ENCODE measurements at regions not wholly inside any gene's neighbourhood (a gene's known extent, or its start where the extent isn't known, plus 50 kb on each side); places are given as distances from the start of the nearest gene placed in this dataset.

DNA sequence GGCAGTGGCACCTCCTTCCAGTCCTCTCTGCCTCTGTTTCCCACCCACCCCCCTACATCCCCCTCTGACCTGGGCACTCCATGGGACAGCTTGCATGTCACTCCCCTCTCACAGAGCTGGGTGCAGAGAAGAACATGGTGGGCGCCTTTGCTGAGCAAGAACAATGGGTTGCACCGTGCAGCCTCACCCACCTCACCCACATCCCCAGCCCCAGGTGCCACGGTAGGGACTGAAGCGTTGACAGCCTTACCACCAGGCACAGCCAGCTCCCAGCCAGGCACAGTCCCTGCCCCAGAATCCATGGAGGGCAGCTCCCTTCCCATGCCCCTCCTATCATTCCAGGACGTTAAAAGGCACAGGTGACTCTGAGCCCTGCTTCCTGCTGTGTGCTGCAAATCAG is 93.1 kb upstream of the VSTM2B start:
- Histone ChIP-seq H3K4me1 (ENCODE audit: insufficient read depth, low read length) (no peaks in the 10 kb centered on the region), H3K36me3 (ENCODE audit: insufficient read depth, low read length) (no peaks in the 10 kb centered on the region), H3K27me3 (ENCODE audit: insufficient read depth, low read length) (no peaks in the 10 kb centered on the region), H2AFZ (ENCODE audit: low read length) (no peak overlapping the region), H3K4me3 (ENCODE audit: insufficient read depth, low read length) (no peak overlapping the region), H4K20me1 (ENCODE audit: insufficient read depth, low read length) (no peaks in the 10 kb centered on the region), H3K9me3 (ENCODE audit: low read depth, low read length) (no peaks in the 10 kb centered on the region), H3K27ac (ENCODE audit: low read depth, low read length) (no peak overlapping the region), H3K4me2 (ENCODE audit: insufficient read depth, low read length) (no peak overlapping the region), H3K79me2 (ENCODE audit: insufficient read depth, low read length) (no peaks in the 10 kb centered on the region)
- no peak for DNase-seq (ENCODE audit: insufficient read length, low spot score, missing footprints)
- TF ChIP-seq CTCF (IDR thresholded peaks at IDR 0.05; ENCODE audit: extremely low read depth, low read depth, low read length), result no peak

- Histone ChIP-seq H3K4me3 (ENCODE audit: insufficient read depth, low read length) (no peak overlapping the region), H4K20me1 (ENCODE audit: insufficient read depth, low read length) (no peaks in the 10 kb centered on the region), H3K4me1 (ENCODE audit: insufficient read depth, low read length) (no peaks in the 10 kb centered on the region), H3K4me2 (ENCODE audit: insufficient read depth, low read length) (no peak overlapping the region), H3K36me3 (ENCODE audit: insufficient read depth, low read length) (no peaks in the 10 kb centered on the region), H3K79me2 (ENCODE audit: insufficient read depth, low read length) (no peaks in the 10 kb centered on the region), H2AFZ (ENCODE audit: low read length) (no peak overlapping the region), H3K9me3 (ENCODE audit: low read depth, low read length) (no peaks in the 10 kb centered on the region), H3K27me3 (ENCODE audit: insufficient read depth, low read length) (no peaks in the 10 kb centered on the region), H3K27ac (ENCODE audit: low read depth, low read length) (no peak overlapping the region)
- TF ChIP-seq CTCF (IDR thresholded peaks at IDR 0.05; ENCODE audit: extremely low read depth, low read depth, low read length), result no peak
- DNase-seq (ENCODE audit: insufficient read length, low spot score, missing footprints), result no peak
Observed at GRCh38 chr19:29436591-29437103, 89.1 kb upstream of the VSTM2B start.

DNA sequence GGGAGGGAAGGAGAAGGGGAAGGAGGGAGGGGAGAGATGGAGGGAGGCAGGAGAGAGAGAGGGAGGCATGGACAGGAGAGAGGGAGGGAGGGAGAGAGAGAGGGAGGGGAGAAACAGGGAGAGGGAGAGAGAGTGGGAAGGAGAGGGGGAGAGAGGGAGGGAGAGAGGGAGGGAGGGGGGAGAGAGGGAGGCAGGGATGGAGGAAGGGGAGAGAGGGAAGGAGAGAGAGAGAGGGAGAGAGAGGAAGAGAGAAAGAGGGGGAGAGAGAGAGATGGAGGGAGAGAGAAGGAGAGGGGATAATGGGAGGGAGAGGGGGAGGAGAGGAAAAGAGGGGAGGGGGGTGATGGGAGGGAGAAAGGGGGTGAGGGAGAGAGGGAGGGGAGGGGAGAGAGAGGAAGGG is 86.8 kb upstream of the VSTM2B start:
- Histone ChIP-seq H3K4me1 (ENCODE audit: insufficient read depth, low read length) (no peaks in the 10 kb centered on the region), H3K79me2 (ENCODE audit: insufficient read depth, low read length) (no peaks in the 10 kb centered on the region), H3K27me3 (ENCODE audit: insufficient read depth, low read length) (no peaks in the 10 kb centered on the region), H3K27ac (ENCODE audit: low read depth, low read length) (no peak overlapping the region), H3K36me3 (ENCODE audit: insufficient read depth, low read length) (no peaks in the 10 kb centered on the region), H4K20me1 (ENCODE audit: insufficient read depth, low read length) (no peaks in the 10 kb centered on the region), H2AFZ (ENCODE audit: low read length) (no peak overlapping the region), H3K4me2 (ENCODE audit: insufficient read depth, low read length) (no peak overlapping the region), H3K4me3 (ENCODE audit: insufficient read depth, low read length) (no peak overlapping the region), H3K9me3 (ENCODE audit: low read depth, low read length) (no peaks in the 10 kb centered on the region)
- TF ChIP-seq CTCF (IDR thresholded peaks at IDR 0.05; ENCODE audit: extremely low read depth, low read depth, low read length), result no peak
- no peak for DNase-seq (ENCODE audit: insufficient read length, low spot score, missing footprints)

DNA sequence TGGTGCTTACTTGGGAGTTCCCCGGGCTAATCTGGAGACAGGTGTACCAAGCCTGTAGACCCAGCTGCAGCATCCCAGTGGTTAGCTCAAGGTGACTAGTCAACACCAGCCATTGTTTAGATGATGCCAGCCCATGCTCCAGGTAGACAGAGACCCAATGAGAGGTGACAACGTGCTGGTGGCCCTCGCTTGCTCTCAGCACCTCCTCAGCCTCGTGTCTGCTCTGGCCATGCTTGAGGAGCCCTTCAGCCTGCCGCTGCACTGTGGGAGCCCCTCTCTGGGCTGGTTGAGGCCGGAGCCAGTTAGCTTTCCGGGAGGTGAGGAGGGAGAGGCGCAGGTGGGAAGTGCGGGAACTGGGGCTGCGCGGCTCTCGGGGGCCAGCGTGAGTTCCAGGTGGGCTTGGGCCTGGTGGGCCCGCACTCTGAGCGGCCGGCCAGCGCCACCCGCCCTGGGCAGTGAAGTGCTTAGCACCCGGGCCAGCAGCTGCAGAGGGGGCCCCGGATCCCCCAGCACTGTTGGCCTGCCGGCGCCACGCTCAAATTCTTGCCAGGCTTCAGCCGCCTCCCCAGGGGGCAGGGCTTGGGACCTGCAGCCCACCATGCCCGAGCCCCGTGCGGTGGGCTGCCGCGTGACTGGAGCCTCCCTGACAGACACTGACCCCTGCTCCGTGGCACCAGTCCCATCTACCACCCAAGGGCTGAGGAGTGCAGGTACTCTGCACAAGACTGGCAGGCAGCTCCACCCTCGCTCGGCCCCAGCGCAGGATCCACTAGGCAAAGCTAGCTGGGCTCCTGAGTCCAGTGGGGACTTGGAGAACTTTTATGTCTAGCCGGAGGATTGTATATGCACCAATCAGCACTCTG is 85.9 kb upstream of the VSTM2B start:
- Histone ChIP-seq H3K79me2 (ENCODE audit: insufficient read depth, low read length) (no peaks in the 10 kb centered on the region), H3K4me1 (ENCODE audit: insufficient read depth, low read length) (no peaks in the 10 kb centered on the region), H3K9me3 (ENCODE audit: low read depth, low read length) (no peaks in the 10 kb centered on the region), H3K27me3 (ENCODE audit: insufficient read depth, low read length) (no peaks in the 10 kb centered on the region), H3K4me2 (ENCODE audit: insufficient read depth, low read length) (no peak overlapping the region), H2AFZ (ENCODE audit: low read length) (no peak overlapping the region), H3K36me3 (ENCODE audit: insufficient read depth, low read length) (no peaks in the 10 kb centered on the region), H3K27ac (ENCODE audit: low read depth, low read length) (no peak overlapping the region), H4K20me1 (ENCODE audit: insufficient read depth, low read length) (no peaks in the 10 kb centered on the region), H3K4me3 (ENCODE audit: insufficient read depth, low read length) (no peak overlapping the region)
- DNase-seq (ENCODE audit: insufficient read length, low spot score, missing footprints), result peak; percentile 51
- TF ChIP-seq CTCF (IDR thresholded peaks at IDR 0.05; ENCODE audit: extremely low read depth, low read depth, low read length), result no peak
